GF-D8 (cell line): ENCODE measurements at regions not wholly inside any gene's neighbourhood (a gene's known extent, or its start where the extent isn't known, plus 50 kb on each side); places are given as distances from the start of the nearest gene placed in this dataset.
"Not testable (repeated sequence)": the region's sequence is repeated elsewhere in the genome, so short reads cannot be mapped to it uniquely, and the experiment has no call there.

Source experiments
- DNase-seq: peaks from one replicate; lab custom pipeline; 2025; lab: John Stamatoyannopoulos, UW

- no peak for DNase-seq
These were observed 50.9 kb upstream of the OLIG3 start for GRCh38 chr6:137545073-137545472.

- no peak for DNase-seq
These were observed 53.0 kb upstream of the OLIG3 start for GRCh38 chr6:137547186-137547585.

GRCh38 chr6:137547601-137548000, 53.4 kb upstream of the OLIG3 start:
- no peak for DNase-seq

- no peak for DNase-seq
These were observed 54.9 kb upstream of the OLIG3 start for GRCh38 chr6:137549106-137549505.

GRCh38 chr6:137550535-137550934, 56.3 kb upstream of the OLIG3 start:
- DNase-seq: no peak

- no peak for DNase-seq
These were observed 58.0 kb upstream of the OLIG3 start for GRCh38 chr6:137552146-137552545.

- DNase-seq: no peak
These were observed 58.6 kb upstream of the OLIG3 start for GRCh38 chr6:137552809-137553208.

GRCh38 chr6:137559521-137560183, 65.5 kb upstream of the OLIG3 start:
- DNase-seq: not testable (repeated sequence)

- DNase-seq: no peak
These were observed 66.0 kb upstream of the OLIG3 start for GRCh38 chr6:137560184-137560563.

- no peak for DNase-seq
These were observed 73.9 kb upstream of the OLIG3 start for GRCh38 chr6:137568067-137568466.

- no peak for DNase-seq
These were observed 76.2 kb upstream of the OLIG3 start for GRCh38 chr6:137570393-137570792.

GRCh38 chr6:137571854-137572253, 77.7 kb upstream of the OLIG3 start:
- DNase-seq: no peak

- no peak for DNase-seq
These were observed 79.5 kb upstream of the OLIG3 start for GRCh38 chr6:137573739-137574138.

GRCh38 chr6:137579612-137580011, 85.4 kb upstream of the OLIG3 start:
- no peak for DNase-seq

GRCh38 chr6:137581019-137581707, 87.0 kb upstream of the OLIG3 start:
- DNase-seq: no peak

GRCh38 chr6:137583519-137583918, 89.3 kb upstream of the OLIG3 start:
- DNase-seq: not testable (repeated sequence)

GRCh38 chr6:137588472-137588871, 94.3 kb upstream of the OLIG3 start:
- DNase-seq: no peak

GRCh38 chr6:137589067-137589848, 95.1 kb upstream of the OLIG3 start:
- peak; percentile 21 for DNase-seq

GRCh38 chr6:137590684-137591083, 96.5 kb upstream of the OLIG3 start:
- DNase-seq: no peak

- no peak for DNase-seq
These were observed 107.3 kb upstream of the OLIG3 start for GRCh38 chr6:137601471-137601870.

GRCh38 chr6:137602313-137603197, 108.4 kb upstream of the OLIG3 start:
- DNase-seq: no peak

- no peak for DNase-seq
These were observed 116.5 kb upstream of the OLIG3 start for GRCh38 chr6:137610702-137611101.
